HG03175 (cell line): ENCODE measurements at regions not wholly inside any gene's neighbourhood (a gene's known extent, or its start where the extent isn't known, plus 50 kb on each side); places are given as distances from the start of the nearest gene placed in this dataset.
"Not testable (repeated sequence)": the region's sequence is repeated elsewhere in the genome, so short reads cannot be mapped to it uniquely, and the experiment has no call there.

Experiments
- ATAC-seq: cut with Tn5 transposase; IDR thresholded peaks from one replicate; pipeline ENCODE4 v1.9.1; 2021; ENCODE audit warnings: mild to moderate bottlenecking, moderate library complexity; ENCODE audit not compliant: unreplicated experiment

- ATAC-seq: not testable (repeated sequence)
Measured at GRCh38 chr10:33867199-33867789, 532.8 kb upstream of the NRP1 start.

GRCh38 chr10:33863352-33863751 is 528.9 kb upstream of the NRP1 start:
- no peak for ATAC-seq

- no peak for ATAC-seq
Measured at GRCh38 chr10:33862536-33863105, 528.2 kb upstream of the NRP1 start.

GRCh38 chr10:33861833-33862232 is 527.4 kb upstream of the NRP1 start:
- ATAC-seq: no peak

GRCh38 chr10:33861016-33861704 is 526.7 kb upstream of the NRP1 start:
- no peak for ATAC-seq

- no peak for ATAC-seq
Measured at GRCh38 chr10:33860552-33860951, 526.1 kb upstream of the NRP1 start.

GRCh38 chr10:33859319-33860022 is 525.0 kb upstream of the NRP1 start:
- ATAC-seq: no peak

GRCh38 chr10:33858326-33858725 is 523.9 kb upstream of the NRP1 start:
- ATAC-seq: no peak

- not testable (repeated sequence) for ATAC-seq
Measured at GRCh38 chr10:33853221-33853620, 518.8 kb upstream of the NRP1 start.

- ATAC-seq: no peak
Measured at GRCh38 chr10:33843379-33843778, 508.9 kb upstream of the NRP1 start.

- no peak for ATAC-seq
Measured at GRCh38 chr10:33841678-33842077, 507.2 kb upstream of the NRP1 start.

GRCh38 chr10:33838731-33839130 is 504.3 kb upstream of the NRP1 start:
- ATAC-seq: no peak

- ATAC-seq: no peak
Measured at GRCh38 chr10:33837736-33838135, 503.3 kb upstream of the NRP1 start.

- no peak for ATAC-seq
Measured at GRCh38 chr10:33835556-33835955, 501.1 kb upstream of the NRP1 start.

- ATAC-seq: no peak
Measured at GRCh38 chr10:33833566-33833965, 499.1 kb upstream of the NRP1 start.

GRCh38 chr10:33832124-33832787 is 497.8 kb upstream of the NRP1 start:
- no peak for ATAC-seq

- no peak for ATAC-seq
Measured at GRCh38 chr10:33831591-33831990, 497.1 kb upstream of the NRP1 start.

- ATAC-seq: not testable (repeated sequence)
Measured at GRCh38 chr10:33829899-33830298, 495.4 kb upstream of the NRP1 start.

GRCh38 chr10:33828592-33828991 is 494.1 kb upstream of the NRP1 start:
- no peak for ATAC-seq

- ATAC-seq: no peak
Measured at GRCh38 chr10:33826186-33826585, 491.7 kb upstream of the NRP1 start.

- no peak for ATAC-seq
Measured at GRCh38 chr10:33822774-33823173, 488.3 kb upstream of the NRP1 start.
